ENCODE measurements at regions not wholly inside any gene's neighbourhood (a gene's known extent, or its start where the extent isn't known, plus 50 kb on each side); places are given as distances from the start of the nearest gene placed in this dataset.

- TF ChIP-seq CTCF (IDR thresholded peaks at IDR 0.05): no peak
- TF ChIP-seq POLR2A (IDR thresholded peaks at IDR 0.05): no peak
Observed at GRCh38 chr9:135402739-135403695, 76.6 kb upstream of the PPP1R26 start.
